ENCODE measurements at regions not wholly inside any gene's neighbourhood (a gene's known extent, or its start where the extent isn't known, plus 50 kb on each side); places are given as distances from the start of the nearest gene placed in this dataset.

DNA sequence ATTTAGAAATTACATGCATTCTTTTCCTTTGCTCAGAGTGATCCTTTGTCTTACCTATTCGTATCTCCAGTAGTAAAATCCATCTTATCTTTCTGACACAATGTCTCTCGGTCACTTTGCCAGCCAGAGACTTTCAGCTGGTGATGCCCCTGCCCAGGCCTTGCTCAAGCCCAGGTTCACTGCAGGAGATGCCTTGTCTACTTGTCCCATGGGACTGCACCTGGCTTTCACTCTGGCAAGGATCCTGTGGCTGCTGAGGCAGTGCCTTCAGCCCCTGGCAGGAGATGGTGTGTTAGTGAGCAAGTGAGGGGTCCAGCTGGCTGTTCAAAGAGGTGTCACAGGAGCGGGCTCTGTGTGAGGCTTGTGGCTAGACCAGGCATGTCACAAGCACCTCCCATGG lies 1268.9 kb downstream of the OTOL1 start:
- no peak overlapping the region for H3K4me3 ChIP-seq (ENCODE audit: low read length)
- no peak for DNase-seq (ENCODE audit: low read depth)
- TF ChIP-seq, protein P1, sequence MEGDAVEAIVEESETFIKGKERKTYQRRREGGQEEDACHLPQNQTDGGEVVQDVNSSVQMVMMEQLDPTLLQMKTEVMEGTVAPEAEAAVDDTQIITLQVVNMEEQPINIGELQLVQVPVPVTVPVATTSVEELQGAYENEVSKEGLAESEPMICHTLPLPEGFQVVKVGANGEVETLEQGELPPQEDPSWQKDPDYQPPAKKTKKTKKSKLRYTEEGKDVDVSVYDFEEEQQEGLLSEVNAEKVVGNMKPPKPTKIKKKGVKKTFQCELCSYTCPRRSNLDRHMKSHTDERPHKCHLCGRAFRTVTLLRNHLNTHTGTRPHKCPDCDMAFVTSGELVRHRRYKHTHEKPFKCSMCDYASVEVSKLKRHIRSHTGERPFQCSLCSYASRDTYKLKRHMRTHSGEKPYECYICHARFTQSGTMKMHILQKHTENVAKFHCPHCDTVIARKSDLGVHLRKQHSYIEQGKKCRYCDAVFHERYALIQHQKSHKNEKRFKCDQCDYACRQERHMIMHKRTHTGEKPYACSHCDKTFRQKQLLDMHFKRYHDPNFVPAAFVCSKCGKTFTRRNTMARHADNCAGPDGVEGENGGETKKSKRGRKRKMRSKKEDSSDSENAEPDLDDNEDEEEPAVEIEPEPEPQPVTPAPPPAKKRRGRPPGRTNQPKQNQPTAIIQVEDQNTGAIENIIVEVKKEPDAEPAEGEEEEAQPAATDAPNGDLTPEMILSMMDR (IDR thresholded peaks at IDR 0.05; ENCODE audit: insufficient read depth, low read depth, low read length, missing control alignments), result no peak

DNA sequence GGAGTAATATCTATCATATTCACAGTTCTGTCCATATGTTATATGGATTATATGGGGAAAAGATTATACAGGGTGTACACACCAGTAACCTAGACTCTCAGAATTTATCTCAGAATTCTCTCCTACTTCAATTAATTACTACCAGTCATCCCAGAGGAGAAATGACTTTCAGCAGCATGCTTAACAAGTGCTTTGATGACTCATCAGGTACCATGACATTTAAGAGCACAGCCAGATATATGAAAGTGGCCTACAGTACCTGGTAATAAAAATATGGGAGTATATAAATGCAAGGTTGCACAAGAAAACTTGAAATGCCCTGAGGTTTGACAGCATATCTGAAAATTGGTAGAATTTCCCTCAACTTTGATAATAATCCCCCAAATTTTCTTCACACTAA lies 1273.0 kb downstream of the OTOL1 start:
- TF ChIP-seq, protein P1 (IDR thresholded peaks at IDR 0.05; ENCODE audit: insufficient read depth, low read depth, low read length, missing control alignments), result no peak
- DNase-seq (ENCODE audit: low read depth), result peak; percentile 36
- no peak overlapping the region for H3K4me3 ChIP-seq (ENCODE audit: low read length)

DNA sequence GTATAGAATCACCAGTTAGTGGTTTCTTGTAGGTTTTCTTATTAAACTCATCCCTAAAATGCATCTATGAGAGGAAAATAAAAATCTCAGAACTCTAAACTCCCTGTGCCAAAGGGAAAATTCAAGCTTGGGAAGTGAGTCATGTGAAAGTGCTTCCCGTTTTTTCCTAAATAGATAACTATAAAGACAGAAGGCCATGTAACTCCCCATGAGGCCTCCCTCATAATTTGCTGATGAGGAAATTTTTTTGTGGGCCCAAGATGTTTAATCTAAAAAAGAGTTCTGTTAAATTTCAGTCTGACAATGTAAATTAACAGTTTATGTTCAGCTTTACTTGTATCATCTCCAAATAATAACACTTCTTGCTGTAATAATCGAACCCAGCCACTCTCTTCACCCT lies 1273.9 kb downstream of the OTOL1 start:
- TF ChIP-seq, protein P1 (IDR thresholded peaks at IDR 0.05; ENCODE audit: insufficient read depth, low read depth, low read length, missing control alignments), result no peak
- H3K4me3 ChIP-seq (ENCODE audit: low read length), result no peak overlapping the region
- DNase-seq (ENCODE audit: low read depth), result no peak

DNA sequence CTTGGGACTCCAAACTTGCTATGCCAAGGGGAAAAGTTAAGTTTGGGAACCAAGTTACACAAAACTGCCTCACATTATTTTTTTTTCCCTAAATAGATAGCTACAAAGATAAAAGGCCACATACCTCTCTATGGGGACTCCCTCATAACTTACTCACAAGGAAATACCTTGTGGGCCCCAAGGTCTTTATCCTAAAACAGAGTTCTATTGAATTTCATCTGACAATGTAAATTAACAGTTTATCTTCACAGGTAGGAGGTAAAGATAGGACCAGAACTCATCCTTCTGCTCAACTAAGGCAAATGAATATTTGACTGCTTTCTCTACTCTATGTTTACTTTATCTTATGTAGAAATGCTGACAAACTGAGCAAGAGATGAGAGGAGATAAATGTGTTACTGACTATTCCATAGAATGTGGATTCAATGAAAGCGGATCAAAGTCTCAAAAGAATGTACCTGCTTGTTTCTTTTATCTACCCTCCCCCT lies 1278.0 kb downstream of the OTOL1 start:
- TF ChIP-seq, protein P1 (IDR thresholded peaks at IDR 0.05; ENCODE audit: insufficient read depth, low read depth, low read length, missing control alignments), result no peak
- no peak for DNase-seq (ENCODE audit: low read depth)
- no peak overlapping the region for H3K4me3 ChIP-seq (ENCODE audit: low read length)

DNA sequence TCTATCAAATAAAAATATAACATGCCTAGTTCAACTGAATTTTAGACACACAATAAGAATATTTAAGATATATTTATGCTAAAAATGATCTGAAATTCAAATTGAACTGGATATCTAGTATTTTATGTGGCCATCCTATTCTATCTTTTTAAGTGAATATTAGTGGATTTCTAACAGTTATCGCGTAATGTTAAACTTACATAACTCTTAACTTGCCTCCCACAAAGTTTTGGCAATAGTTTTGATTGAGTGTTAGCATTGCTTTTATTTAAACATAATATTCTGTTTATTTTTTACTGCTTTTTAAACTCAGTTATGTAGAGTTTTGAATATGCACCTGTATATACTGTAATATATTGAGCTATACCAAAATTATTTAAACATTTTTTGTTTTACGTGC lies 1279.5 kb downstream of the OTOL1 start:
- TF ChIP-seq, protein P1 (IDR thresholded peaks at IDR 0.05; ENCODE audit: insufficient read depth, low read depth, low read length, missing control alignments), result no peak
- DNase-seq (ENCODE audit: low read depth), result no peak

DNA sequence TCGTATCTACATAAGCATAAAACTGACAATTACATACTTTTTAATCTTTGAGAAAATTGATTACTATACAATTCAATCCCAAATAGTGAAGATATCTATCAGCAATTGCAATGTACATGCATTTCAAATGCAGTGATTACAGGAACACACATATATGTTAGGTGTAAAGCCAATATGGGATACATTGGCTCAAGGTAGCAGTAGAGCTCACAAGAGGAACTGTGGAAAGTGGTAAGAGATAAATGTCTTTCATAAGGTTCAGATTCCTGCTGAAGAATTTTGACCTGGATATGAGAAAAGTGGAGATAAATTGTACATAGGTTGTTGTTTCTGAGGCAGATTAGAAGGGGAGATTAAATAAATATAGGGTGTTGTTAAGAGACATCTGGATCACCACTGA lies 1280.5 kb downstream of the OTOL1 start:
- DNase-seq (ENCODE audit: low read depth), result no peak

More for the DNA sequence above, 1279.5 kb downstream of the OTOL1 start:
- H3K4me3 ChIP-seq (ENCODE audit: low read length), result no peak overlapping the region

DNA sequence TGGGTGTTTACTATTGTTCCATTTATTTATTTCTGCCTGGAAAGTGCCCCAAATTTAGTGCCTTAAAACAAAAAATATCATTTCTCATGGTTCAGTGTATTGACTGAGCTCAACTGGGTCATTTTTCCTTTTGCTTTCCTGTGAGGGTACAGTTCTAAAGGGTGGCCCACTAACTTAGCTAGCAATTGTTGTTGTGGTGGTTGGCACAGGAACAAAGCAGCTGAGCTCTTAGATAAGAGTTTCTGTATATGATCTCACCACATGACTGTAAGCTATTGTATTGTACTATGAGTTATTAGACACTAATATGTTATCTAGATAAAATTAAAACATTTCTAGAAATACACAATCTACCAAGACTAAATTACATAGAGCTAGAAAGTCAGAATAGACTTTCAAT lies 1283.7 kb downstream of the OTOL1 start:
- no peak for DNase-seq (ENCODE audit: low read depth)
- TF ChIP-seq, protein P1 (IDR thresholded peaks at IDR 0.05; ENCODE audit: insufficient read depth, low read depth, low read length, missing control alignments), result no peak

More for the DNA sequence above, 1280.5 kb downstream of the OTOL1 start:
- TF ChIP-seq, protein P1 (IDR thresholded peaks at IDR 0.05; ENCODE audit: insufficient read depth, low read depth, low read length, missing control alignments), result no peak
- H3K4me3 ChIP-seq (ENCODE audit: low read length), result no peak overlapping the region

More for the DNA sequence above, 1283.7 kb downstream of the OTOL1 start:
- no peak overlapping the region for H3K4me3 ChIP-seq (ENCODE audit: low read length)

Measured in epithelial cell of esophagus (primary cell).